ENCODE measurements at regions not wholly inside any gene's neighbourhood (a gene's known extent, or its start where the extent isn't known, plus 50 kb on each side); places are given as distances from the start of the nearest gene placed in this dataset.

DNA sequence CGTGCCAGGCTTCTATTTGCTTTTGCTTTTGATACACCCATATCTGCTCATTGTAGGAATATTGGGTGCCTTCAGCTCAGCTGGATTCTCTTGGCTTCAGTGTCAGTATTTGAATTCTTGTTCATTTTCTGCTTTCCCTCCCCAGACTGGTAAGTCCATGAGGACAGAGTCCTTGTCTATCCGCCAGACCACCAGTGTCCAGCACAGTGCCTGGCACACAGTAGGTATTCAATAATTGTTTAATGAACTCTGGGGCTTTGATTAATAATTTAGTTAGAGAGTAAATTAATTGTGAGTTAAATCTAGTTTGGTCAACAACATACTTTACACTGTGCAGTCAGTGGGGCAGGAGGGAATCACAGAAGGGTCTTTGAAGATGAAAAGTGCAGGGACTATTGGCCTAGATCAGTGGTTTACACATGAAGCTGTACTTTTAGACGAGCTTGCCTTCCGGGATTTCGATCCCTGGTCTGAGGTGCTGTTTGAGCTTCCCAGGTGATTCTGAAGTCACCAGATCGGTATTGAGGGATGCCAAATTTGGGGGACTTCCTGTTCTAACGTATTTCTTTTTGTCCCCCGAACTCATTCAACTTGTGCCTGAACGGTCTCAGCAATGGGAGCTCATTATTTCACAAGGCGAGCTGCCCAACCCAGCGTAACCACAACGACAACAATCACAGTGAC, 119.1 kb upstream of the JUN start:
- TF ChIP-seq CTCF (IDR thresholded peaks at IDR 0.05; ENCODE audit: poor library complexity) (no peak), EZH2 (IDR thresholded peaks at IDR 0.05; ENCODE audit: borderline replicate concordance) (no peak), EZH2phosphoT487 (IDR thresholded peaks at IDR 0.05; ENCODE audit: low read depth, severe bottlenecking, unreplicated experiment) (no peak)

Data from hepatocyte (in vitro differentiated cells).